GM12878 (cell line): ENCODE measurements at regions not wholly inside any gene's neighbourhood (a gene's known extent, or its start where the extent isn't known, plus 50 kb on each side); places are given as distances from the start of the nearest gene placed in this dataset.

Source experiments
- ATAC-seq: fragments of 200-7000 bp; cut with Tn5 transposase; 3 replicates; pipeline ENCODE4 v1.9.1; 2020; ENCODE audit warnings: mild to moderate bottlenecking, moderate library complexity
- BruUV-seq: library from RNA; stranded (reverse); fragments of 400-500 nt; replicated peaks from 2 replicates; lab custom pipeline; 2021; lab: Mats Ljungman, UMichigan
- CTCF ChIA-PET: fragments of 300-600 bp; sonication (Branson Sonifier 250); formaldehyde crosslinking; extraction: SDS; loops from one replicate; lab custom pipeline; 2021; ENCODE audit warnings: inconsistent platforms; lab: Yijun Ruan, JAX
- POLR2A ChIA-PET: fragments of 350-600 bp; formaldehyde crosslinking; extraction: SDS; loops from one replicate; lab custom pipeline; 2021; ENCODE audit warnings: inconsistent platforms; lab: Charles Lee
- RAD21 ChIA-PET: fragments of 300-600 bp; sonication (Branson Sonifier 250); formaldehyde crosslinking; loops from one replicate; lab custom pipeline; 2023; ENCODE audit warnings: antibody characterized with exemption; ENCODE audit not compliant: unreplicated experiment; lab: Charles Lee
- SMC1A ChIA-PET: fragments of 300-600 bp; sonication (Branson Sonifier 250); formaldehyde crosslinking; loops from one replicate; lab custom pipeline; 2023; ENCODE audit not compliant: unreplicated experiment, uncharacterized antibody; lab: Charles Lee
- DNase-seq: peaks from one replicate; pipeline ENCODE4 v3.0.0-alpha.2; 2011; ENCODE audit warnings: low read depth, low spot score
- FAIRE-seq: peaks from 3 replicates; lab custom pipeline; 2011; peaks lifted over from hg19 to GRCh38; lab: Jason Lieb, UNC
- H2AFZ ChIP-seq: 2 replicates; pipeline ENCODE4 v1.6.0; 2011; ENCODE audit warnings: low read depth, low read length, control low read depth; ENCODE audit not compliant: control insufficient read depth
- H3K27ac ChIP-seq: 2 replicates; pipeline ENCODE4 v1.5.1; 2011; ENCODE audit warnings: control low read depth; ENCODE audit not compliant: control insufficient read depth, insufficient read depth
- H3K27me3 ChIP-seq, 2 experiments: replicated peaks in 1 of 2; 2 replicates each; pipeline versions ENCODE4 v1.6.0 to v1.6.1; 2011; ENCODE audit warnings: low read length in 1 of 2; ENCODE audit not compliant: control insufficient read depth in 2 of 2, insufficient read depth in 2 of 2
- H3K36me3 ChIP-seq, 2 experiments: 2 replicates each; pipeline ENCODE4 v1.5.1; 2011; ENCODE audit warnings: low read length in 1 of 2; ENCODE audit not compliant: control insufficient read depth in 2 of 2, insufficient read depth in 2 of 2
- H3K4me1 ChIP-seq: 2 replicates; pipeline ENCODE4 v1.6.1; 2011; ENCODE audit warnings: mild to moderate bottlenecking, low read length, moderate library complexity, mixed read lengths; ENCODE audit not compliant: control insufficient read depth, insufficient read depth
- H3K4me2 ChIP-seq: 2 replicates; pipeline ENCODE4 v1.6.0; 2011; ENCODE audit warnings: control low read depth; ENCODE audit not compliant: control insufficient read depth, insufficient read depth
- H3K4me3 ChIP-seq: fragments of 200-600 bp; sonication (generic); 2 replicates; pipeline ENCODE4 v1.5.1; 2016
- H3K79me2 ChIP-seq: 2 replicates; pipeline ENCODE4 v1.6.0; 2011; ENCODE audit warnings: low read length; ENCODE audit not compliant: control insufficient read depth, insufficient read depth
- H3K9ac ChIP-seq: 2 replicates; pipeline ENCODE4 v1.8.0; 2011; ENCODE audit warnings: low read length, control low read depth, mixed read lengths; ENCODE audit not compliant: control insufficient read depth, insufficient read depth
- H3K9me3 ChIP-seq: replicated peaks from 3 replicates; pipeline ENCODE4 v1.5.1; 2011; ENCODE audit warnings: mild to moderate bottlenecking, low read length; ENCODE audit not compliant: control insufficient read depth, insufficient read depth
- H4K20me1 ChIP-seq: 2 replicates; pipeline ENCODE4 v1.6.0; 2011; ENCODE audit not compliant: control insufficient read depth, insufficient read depth
- ELK1 ChIP-seq: IDR thresholded peaks from 2 replicates; pipeline ENCODE4 v1.6.1; 2012; ENCODE audit warnings: low read depth, low read length, improper control_type of control experiment
- USF2 ChIP-seq: IDR thresholded peaks from 2 replicates; pipeline ENCODE4 v1.6.1; 2011; ENCODE audit warnings: low read depth, low read length, improper control_type of control experiment, borderline replicate concordance
- WGBS: methylation state at CpG from one replicate; pipeline ENCODE4 v1.1.6; 2016; ENCODE audit warnings: low lambda C conversion rate; ENCODE audit not compliant: insufficient replicate concordance, insufficient coverage; ENCODE audit errors: missing lambda C conversion rate; 5-methylcytosine and 5-hydroxymethylcytosine counted together
- in situ Hi-C: fragments of 300-500 bp; cut with MboI; formaldehyde crosslinking; loops from 9 replicates; pipeline ENCODE4 v1.14.3; 2018; ENCODE audit warnings: mixed read lengths
- intact Hi-C: fragments of 100-400 bp; cut with micrococcal nuclease; formaldehyde crosslinking; loops from one replicate; pipeline ENCODE4 v1.14.2; 2022; ENCODE audit not compliant: unreplicated experiment
- TF ChIP-seq, protein P1 (sequence below): fragments of 450-650 bp; IDR thresholded peaks from 2 replicates; pipeline ENCODE4 v1.6.1; 2017; ENCODE audit warnings: mild to moderate bottlenecking, moderate library complexity

DNA sequence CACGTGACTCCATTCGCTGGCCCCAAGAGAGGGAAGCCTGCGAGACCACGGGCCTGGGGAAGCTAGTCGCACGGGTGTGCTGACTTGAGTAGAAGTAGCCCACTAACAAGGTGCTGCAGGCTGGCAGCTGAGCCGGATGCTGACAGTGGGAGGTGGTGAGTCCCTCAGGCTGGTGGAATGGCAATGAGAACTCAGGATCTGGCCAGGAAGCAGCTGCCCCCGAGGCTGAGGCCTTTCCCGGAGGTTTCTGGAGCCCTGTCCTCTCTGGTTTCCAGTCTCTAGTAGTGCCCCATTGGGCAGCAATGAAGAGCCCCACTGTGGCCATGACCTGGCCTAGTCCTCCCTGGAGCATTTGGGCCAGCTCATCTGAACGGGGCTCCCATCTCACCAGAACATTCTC lies 366.7 kb upstream of the IRX4 start:
- FAIRE-seq (no peak), DNase-seq (no peak), ATAC-seq (no peak)
- no peak overlapping the region for H3K4me3 ChIP-seq
- intact Hi-C loops: no loop called here
- H3K4me2 ChIP-seq: no peak overlapping the region
- ChIA-PET CTCF (no interaction called here), SMC1A (interaction anchor here (0.7 kb wide), 1 partner anchor 490 kb away, joined by 3 read pairs; no protein-coding TSS in a partner anchor), POLR2A (no interaction called here), RAD21 (no interaction called here)
- no peak overlapping the region for H3K27ac ChIP-seq
- in situ Hi-C loops: no loop called here
- no peak overlapping the region for H2AFZ ChIP-seq
- no TSS peak for BruUV-seq
- H3K9ac ChIP-seq: no peak overlapping the region
- no peaks in the 10 kb centered on the region for H4K20me1 ChIP-seq
- H3K36me3 ChIP-seq: no peaks in the 10 kb centered on the region
- no peaks in the 10 kb centered on the region for H3K4me1 ChIP-seq
- 21% methylated on average over 10 of the region's 10 CpGs for WGBS
- no peaks in the 10 kb centered on the region for H3K79me2 ChIP-seq
- TF ChIP-seq, protein P1, sequence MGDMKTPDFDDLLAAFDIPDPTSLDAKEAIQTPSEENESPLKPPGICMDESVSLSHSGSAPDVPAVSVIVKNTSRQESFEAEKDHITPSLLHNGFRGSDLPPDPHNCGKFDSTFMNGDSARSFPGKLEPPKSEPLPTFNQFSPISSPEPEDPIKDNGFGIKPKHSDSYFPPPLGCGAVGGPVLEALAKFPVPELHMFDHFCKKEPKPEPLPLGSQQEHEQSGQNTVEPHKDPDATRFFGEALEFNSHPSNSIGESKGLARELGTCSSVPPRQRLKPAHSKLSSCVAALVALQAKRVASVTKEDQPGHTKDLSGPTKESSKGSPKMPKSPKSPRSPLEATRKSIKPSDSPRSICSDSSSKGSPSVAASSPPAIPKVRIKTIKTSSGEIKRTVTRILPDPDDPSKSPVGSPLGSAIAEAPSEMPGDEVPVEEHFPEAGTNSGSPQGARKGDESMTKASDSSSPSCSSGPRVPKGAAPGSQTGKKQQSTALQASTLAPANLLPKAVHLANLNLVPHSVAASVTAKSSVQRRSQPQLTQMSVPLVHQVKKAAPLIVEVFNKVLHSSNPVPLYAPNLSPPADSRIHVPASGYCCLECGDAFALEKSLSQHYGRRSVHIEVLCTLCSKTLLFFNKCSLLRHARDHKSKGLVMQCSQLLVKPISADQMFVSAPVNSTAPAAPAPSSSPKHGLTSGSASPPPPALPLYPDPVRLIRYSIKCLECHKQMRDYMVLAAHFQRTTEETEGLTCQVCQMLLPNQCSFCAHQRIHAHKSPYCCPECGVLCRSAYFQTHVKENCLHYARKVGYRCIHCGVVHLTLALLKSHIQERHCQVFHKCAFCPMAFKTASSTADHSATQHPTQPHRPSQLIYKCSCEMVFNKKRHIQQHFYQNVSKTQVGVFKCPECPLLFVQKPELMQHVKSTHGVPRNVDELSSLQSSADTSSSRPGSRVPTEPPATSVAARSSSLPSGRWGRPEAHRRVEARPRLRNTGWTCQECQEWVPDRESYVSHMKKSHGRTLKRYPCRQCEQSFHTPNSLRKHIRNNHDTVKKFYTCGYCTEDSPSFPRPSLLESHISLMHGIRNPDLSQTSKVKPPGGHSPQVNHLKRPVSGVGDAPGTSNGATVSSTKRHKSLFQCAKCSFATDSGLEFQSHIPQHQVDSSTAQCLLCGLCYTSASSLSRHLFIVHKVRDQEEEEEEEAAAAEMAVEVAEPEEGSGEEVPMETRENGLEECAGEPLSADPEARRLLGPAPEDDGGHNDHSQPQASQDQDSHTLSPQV: no peak
- no peak for TF ChIP-seq ELK1
- TF ChIP-seq USF2: no peak
- no peaks in the 10 kb centered on the region for H3K27me3 ChIP-seq
- no peaks in the 10 kb centered on the region; the same call in 2 of the 3 replicates for H3K9me3 ChIP-seq
